Left ventricle myocardium inferior (tissue), 1 donor: ENCODE measurements at regions not wholly inside any gene's neighbourhood (a gene's known extent, or its start where the extent isn't known, plus 50 kb on each side); places are given as distances from the start of the nearest gene placed in this dataset.

Source experiments
- DNase-seq: peaks from one replicate; pipeline ENCODE4 v3.0.0-alpha.2; 2020
- H3K27ac ChIP-seq: fragments of 200-600 bp; replicated peaks from 2 replicates; pipeline ENCODE4 v1.8.0; 2021
- H3K27me3 ChIP-seq: fragments of 200-600 bp; 2 replicates; pipeline ENCODE4 v1.8.0; 2021; ENCODE audit warnings: low read depth
- H3K36me3 ChIP-seq: fragments of 200-600 bp; 2 replicates; pipeline ENCODE4 v1.8.0; 2021
- H3K4me1 ChIP-seq: fragments of 200-600 bp; 2 replicates; pipeline ENCODE4 v1.8.0; 2021
- H3K4me3 ChIP-seq: fragments of 200-600 bp; 2 replicates; pipeline ENCODE4 v1.8.0; 2021; ENCODE audit warnings: mild to moderate bottlenecking, moderate library complexity
- H3K9me3 ChIP-seq: fragments of 200-600 bp; replicated peaks from 2 replicates; pipeline ENCODE4 v1.8.0; 2021
- intact Hi-C: fragments of 100-400 bp; cut with micrococcal nuclease; formaldehyde crosslinking; loops from one replicate; pipeline ENCODE4 v1.11.0; 2022
- TF ChIP-seq, protein P1 (sequence below): fragments of 200-600 bp; IDR thresholded peaks from 2 replicates; pipeline ENCODE4 v1.8.0; 2021; ENCODE audit warnings: antibody characterized with exemption, mild to moderate bottlenecking, borderline replicate concordance
- donor health status: DM: no; HTN: yes; CAD: no; lungs with severe emphysema.

DNA sequence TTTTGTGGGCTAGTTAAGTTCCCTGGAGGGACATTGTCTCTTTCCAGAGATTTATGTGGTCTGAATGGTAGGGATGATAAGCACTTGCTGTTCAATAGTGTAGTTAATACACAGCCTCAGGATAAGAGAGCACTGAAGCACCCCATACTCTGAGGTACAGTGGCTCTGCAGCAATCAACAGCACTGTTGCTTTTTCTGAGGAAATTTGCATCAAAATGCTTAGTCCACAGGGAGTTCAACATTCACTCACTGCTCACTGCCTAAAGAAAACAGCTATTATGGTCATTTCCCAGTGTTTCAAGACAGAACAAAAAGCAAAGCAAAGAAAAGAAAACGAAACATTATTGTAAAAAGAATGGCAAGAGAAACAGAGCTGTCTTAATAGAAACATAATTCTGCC, 441.9 kb downstream of the PLOD2 start:
- no peaks in the 10 kb centered on the region for H3K4me1 ChIP-seq
- DNase-seq = no peak

GRCh38 chr3:145721273-145721805, 439.6 kb downstream of the PLOD2 start:
- TF ChIP-seq, protein P1, sequence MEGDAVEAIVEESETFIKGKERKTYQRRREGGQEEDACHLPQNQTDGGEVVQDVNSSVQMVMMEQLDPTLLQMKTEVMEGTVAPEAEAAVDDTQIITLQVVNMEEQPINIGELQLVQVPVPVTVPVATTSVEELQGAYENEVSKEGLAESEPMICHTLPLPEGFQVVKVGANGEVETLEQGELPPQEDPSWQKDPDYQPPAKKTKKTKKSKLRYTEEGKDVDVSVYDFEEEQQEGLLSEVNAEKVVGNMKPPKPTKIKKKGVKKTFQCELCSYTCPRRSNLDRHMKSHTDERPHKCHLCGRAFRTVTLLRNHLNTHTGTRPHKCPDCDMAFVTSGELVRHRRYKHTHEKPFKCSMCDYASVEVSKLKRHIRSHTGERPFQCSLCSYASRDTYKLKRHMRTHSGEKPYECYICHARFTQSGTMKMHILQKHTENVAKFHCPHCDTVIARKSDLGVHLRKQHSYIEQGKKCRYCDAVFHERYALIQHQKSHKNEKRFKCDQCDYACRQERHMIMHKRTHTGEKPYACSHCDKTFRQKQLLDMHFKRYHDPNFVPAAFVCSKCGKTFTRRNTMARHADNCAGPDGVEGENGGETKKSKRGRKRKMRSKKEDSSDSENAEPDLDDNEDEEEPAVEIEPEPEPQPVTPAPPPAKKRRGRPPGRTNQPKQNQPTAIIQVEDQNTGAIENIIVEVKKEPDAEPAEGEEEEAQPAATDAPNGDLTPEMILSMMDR = no peak
- intact Hi-C loops = no loop called here
- no peak for DNase-seq
- no peaks in the 10 kb centered on the region for H3K9me3 ChIP-seq
- H3K27me3 ChIP-seq = no peaks in the 10 kb centered on the region
- H3K4me3 ChIP-seq = no peak overlapping the region
- no peaks in the 10 kb centered on the region for H3K4me1 ChIP-seq
- H3K27ac ChIP-seq = no peak overlapping the region
- H3K36me3 ChIP-seq = no peaks in the 10 kb centered on the region

More for the DNA sequence above, 441.9 kb downstream of the PLOD2 start:
- no peaks in the 10 kb centered on the region for H3K27me3 ChIP-seq
- no peaks in the 10 kb centered on the region for H3K9me3 ChIP-seq
- no peaks in the 10 kb centered on the region for H3K36me3 ChIP-seq
- TF ChIP-seq, protein P1 = no peak
- intact Hi-C loops = no loop called here
- H3K27ac ChIP-seq = no peak overlapping the region
- no peak overlapping the region for H3K4me3 ChIP-seq

GRCh38 chr3:145721815-145722214, 439.2 kb downstream of the PLOD2 start:
- DNase-seq = no peak
- H3K4me1 ChIP-seq = no peaks in the 10 kb centered on the region
- H3K4me3 ChIP-seq = no peak overlapping the region
- intact Hi-C loops = no loop called here
- TF ChIP-seq, protein P1 = no peak
- no peaks in the 10 kb centered on the region for H3K9me3 ChIP-seq
- H3K36me3 ChIP-seq = no peaks in the 10 kb centered on the region
- no peak overlapping the region for H3K27ac ChIP-seq
- H3K27me3 ChIP-seq = no peaks in the 10 kb centered on the region

- no peak overlapping the region for H3K27ac ChIP-seq
- H3K9me3 ChIP-seq = no peaks in the 10 kb centered on the region
- H3K4me1 ChIP-seq = no peaks in the 10 kb centered on the region
- TF ChIP-seq, protein P1 = no peak
- intact Hi-C loops = no loop called here
- no peak overlapping the region for H3K4me3 ChIP-seq
- no peak for DNase-seq
- H3K27me3 ChIP-seq = no peaks in the 10 kb centered on the region
- no peaks in the 10 kb centered on the region for H3K36me3 ChIP-seq
Observed at GRCh38 chr3:145727476-145727875, 433.5 kb downstream of the PLOD2 start.

GRCh38 chr3:145735631-145736030, 425.4 kb downstream of the PLOD2 start:
- no peak for DNase-seq
- H3K27ac ChIP-seq = no peak overlapping the region
- TF ChIP-seq, protein P1 = no peak
- no peak overlapping the region for H3K4me3 ChIP-seq
- H3K9me3 ChIP-seq = no peaks in the 10 kb centered on the region
- no peaks in the 10 kb centered on the region for H3K4me1 ChIP-seq
- intact Hi-C loops = no loop called here
- no peaks in the 10 kb centered on the region for H3K36me3 ChIP-seq
- no peaks in the 10 kb centered on the region for H3K27me3 ChIP-seq
